GM18868 (cell line): ENCODE measurements at regions not wholly inside any gene's neighbourhood (a gene's known extent, or its start where the extent isn't known, plus 50 kb on each side); places are given as distances from the start of the nearest gene placed in this dataset.

ENCODE experiments used
- ATAC-seq: cut with Tn5 transposase; IDR thresholded peaks from one replicate; pipeline ENCODE4 v1.9.1; 2021; ENCODE audit warnings: mild to moderate bottlenecking, moderate library complexity; ENCODE audit not compliant: unreplicated experiment

DNA sequence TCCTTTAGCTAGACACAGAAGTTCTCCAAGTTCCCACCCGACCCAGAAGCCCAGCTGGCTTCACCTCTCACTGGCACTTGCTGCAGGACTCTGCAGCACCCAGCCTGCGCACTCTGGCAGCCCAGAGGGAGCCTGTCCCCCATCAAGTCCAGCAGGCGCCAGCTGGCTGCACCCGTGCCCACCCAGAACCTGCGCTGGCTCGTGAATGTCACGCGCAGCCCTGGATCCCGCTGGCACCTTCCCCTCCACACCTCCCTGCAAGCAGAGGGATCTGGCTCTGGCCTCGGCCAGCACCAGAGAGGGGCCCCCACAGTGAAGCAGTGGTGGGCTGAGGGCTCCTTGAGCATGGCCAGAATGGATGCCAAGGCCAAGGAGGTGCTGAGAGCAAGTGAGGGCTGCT, 187.6 kb upstream of the HAND2 start:
- no peak for ATAC-seq

DNA sequence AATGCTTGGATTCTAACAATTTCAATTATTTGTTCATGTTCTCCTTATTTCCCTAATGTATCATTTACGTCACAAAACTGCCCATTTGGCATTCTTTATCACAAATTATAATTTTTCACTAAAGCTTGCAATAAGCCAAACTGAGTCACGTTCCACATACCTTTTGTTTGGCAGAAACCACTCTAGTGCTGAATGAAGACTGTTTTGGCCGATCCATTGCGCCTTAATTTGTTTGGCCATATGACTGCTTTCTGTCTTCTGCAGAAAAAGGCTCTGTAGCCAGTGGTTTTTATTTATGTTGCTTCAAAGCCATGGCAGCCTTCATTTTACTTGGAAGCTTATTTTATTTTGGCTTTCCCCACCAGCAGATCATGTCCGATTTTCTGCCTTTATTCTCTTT, 184.4 kb upstream of the HAND2 start:
- ATAC-seq, result no peak

DNA sequence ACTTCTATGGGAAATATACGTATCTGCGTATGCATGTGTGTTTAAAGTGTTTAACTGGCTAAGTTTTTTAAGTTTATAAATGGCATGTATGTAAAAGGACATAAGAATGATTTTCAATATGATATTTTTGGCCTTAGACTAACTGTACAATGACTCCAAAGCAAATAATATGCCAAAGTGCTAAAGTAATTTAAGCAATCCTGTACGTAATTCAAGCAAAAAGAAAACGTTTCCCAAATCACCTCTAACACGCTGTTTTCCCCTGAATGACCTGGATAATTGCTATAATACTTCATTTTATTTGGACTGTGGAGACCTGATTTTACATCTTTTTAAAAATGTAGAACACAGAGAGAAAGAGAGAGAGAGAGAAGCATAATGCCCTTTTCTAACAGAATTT, 183.0 kb upstream of the HAND2 start:
- ATAC-seq, result no peak

DNA sequence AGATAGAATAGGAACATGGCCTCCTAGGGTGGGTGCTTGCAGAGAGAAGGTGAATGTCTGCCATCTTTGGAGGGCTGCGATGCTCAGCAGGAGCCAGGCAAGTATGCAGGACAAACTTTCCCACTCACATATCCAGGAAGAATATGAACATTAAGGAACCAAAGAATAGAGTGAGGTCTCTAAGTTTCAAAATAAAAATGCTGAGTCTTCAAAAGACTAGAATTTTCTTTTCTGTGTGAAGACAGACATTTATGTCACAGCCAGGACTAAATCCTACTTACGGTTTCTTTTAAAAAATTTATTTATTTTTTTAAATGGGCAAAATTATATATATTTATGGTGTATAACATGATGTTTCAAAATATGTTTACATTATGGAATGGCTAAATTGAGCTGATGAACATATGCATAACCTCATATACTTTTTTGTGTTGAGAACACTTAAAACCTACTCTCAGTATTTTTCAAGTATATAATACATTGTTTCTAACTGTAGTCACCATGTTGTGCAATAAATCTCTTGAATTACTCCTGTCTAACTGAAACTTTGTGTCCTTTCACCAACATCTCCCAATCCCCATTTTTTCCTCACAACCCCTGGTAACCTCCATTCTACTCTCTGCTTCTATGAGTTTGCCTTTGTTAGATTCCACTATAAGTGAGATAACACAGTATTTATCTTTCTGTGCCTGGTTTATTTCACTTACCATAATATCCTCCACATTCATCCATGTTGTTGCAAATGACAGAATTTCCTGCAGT, 177.8 kb upstream of the HAND2 start:
- ATAC-seq, result no peak

DNA sequence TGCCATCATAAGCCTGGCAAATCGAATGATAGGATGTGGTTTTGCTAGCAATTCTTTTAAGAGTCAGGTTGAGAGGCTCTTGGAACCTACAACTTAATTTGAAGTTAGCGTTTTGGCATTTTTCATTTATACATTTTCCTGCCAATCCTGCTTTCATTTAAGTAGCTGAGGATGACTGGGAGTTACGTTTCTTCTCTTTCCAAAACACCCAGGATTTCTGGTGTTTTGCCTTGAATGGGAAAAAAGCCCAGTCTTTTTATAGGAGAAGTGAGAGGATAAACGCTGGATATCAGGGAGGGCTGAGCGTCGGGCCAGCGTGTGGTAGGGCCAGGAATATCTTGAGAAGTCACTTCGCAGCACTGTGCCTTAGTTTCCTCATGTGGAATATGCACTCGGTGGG, 174.2 kb upstream of the HAND2 start:
- no peak for ATAC-seq

DNA sequence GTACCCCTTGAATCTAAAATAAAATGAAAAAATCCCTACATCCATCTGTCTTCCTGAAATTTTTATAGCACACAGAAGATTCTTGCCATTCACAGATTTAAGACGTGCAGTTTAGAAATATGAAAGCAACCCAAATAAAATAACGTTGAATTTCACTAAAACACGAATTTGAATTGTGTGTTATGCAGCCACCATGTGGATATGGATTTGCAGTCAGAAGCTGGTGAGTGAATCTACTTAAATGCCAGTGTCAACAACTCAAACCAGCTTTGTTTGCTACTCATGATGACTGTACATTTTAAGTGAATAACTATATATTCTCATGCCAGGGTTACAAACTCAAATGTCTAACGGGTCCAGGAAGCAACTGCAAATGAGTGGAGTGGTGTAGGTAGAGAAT, 173.0 kb upstream of the HAND2 start:
- no peak for ATAC-seq

DNA sequence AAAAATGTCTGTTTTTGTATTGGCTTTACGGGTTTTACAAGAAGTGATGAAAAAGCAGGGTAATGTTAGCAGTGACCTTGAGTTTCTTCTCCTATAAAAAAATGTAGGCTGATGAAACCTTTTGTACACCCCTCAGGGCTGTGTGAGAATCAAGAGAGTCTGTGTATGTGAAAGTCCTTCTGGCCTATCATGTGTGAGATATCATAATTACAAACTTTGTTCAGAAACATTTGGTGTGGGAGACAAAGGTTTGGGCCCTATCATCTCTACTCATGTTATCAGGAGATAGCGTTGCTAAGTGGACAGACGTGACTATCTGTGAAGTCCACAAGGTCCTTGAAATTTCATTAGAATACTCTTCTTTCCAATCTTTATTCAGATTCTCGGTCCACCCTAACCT, 170.6 kb upstream of the HAND2 start:
- ATAC-seq, result no peak

DNA sequence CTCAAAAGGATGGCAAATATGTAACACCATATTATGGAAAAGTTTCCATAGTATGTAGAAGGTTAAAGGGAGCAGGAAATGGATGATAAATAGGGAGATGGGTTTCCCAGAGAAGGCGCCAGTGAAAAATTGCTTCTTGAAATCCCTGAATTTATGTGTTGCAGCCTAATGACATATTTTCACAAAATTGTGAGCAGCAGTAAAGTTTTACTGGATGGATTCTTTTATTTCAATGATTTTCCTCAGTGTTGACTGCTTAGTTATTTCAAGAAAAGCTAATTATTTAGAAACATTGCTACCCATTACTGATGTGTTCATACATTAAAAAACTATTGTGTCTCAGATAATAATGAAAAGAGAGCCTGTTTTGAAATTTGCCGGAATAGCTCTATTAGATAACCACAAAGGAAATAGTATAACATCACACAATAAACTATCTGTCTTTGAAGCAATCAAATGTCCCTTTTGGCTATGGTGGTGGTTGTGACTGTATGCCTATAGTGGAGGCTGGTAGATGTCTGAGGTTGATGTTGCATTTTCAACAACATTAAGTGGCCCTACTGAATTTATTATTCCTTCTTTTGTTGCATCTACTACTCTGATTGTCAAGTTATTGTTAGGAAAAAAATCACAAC, 169.9 kb upstream of the HAND2 start:
- ATAC-seq, result no peak

DNA sequence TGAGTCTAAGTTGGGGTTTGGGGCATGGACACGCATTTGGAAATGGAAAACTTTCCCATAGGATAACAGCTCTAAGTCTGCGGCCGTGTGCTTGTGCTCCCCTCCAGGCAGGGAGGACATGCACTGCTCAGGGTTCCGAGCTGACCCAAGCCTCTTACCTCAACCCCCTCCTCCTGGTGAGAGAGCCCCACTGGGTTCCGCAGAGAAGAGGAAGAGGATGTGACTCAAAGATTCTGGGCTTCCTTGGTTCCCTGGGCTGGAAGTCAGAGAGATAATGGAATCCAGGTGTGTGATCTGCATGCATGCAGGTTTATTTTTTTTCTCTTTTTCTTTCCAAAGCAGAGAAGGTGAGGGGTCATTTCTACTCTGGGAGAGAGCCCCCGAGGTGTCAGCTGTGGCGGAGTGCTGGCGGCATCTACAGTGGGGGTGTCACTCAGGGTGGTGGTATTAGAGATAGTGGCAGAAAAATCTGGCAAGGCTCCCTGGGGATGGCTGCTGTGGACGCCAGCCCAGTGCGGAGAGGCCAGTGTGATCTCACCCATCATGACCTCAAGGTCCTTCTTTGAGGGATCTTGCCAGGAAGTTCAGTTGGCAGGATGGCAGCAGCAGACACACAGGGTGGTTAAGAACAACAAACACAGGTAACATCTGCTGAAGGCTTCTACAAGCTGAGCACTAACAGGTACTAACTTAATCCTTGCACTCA, 168.7 kb upstream of the HAND2 start:
- no peak for ATAC-seq

DNA sequence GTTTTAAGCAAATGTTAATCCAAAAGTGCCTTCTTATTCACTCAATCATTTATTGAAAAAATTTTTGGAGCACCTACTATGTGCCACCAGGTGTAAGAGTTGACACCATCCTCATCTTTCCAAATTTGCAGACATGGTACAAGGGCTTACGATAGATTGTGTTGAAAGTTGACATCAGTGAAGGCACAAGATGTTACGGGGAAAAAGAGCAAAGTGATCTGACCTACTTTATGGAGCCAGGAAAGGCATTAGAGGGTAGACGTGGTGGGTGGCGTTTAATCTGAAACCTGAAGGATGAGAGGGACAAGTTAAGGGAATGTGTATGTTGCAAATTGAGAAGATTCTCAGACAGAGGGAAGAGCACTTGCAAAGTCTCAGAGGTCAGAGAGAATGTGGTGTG, 167.8 kb upstream of the HAND2 start:
- no peak for ATAC-seq

DNA sequence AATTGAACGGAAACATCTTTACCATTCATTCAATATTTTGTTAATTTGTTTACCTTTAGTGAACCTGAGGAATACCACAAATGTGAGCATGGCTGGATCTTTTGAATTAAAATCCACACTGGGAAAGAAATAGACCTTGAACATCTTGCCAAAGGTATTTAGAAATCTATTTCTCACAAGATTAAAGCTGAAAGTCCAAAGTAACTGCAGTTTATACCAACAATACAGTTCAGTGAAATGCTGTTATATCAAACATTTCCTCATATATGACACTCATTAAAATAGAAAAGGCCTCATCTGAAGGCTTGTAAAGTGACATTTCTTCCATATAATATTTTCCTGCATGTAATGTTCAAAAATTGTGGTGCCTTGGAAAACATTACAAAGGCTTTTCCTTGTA, 166.5 kb upstream of the HAND2 start:
- ATAC-seq, result no peak

DNA sequence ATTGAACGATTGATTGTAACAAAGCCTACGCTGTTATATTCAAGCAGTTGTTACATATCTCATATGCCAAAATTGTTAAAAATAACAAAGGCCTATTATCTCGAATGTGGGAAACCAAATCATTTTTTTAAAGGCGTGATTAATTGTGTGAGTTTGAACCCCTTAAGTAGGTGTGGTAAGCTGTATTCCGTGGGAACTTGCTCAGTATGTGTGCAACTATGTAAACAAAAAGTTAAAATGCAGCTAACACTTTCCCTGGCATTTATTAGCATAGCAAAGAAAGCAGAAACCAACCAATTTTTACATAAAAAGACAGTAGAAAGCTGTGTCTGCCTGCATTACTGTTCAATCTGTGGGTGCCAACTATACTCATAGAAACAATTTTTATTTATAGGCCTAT, 166.0 kb upstream of the HAND2 start:
- no peak for ATAC-seq

DNA sequence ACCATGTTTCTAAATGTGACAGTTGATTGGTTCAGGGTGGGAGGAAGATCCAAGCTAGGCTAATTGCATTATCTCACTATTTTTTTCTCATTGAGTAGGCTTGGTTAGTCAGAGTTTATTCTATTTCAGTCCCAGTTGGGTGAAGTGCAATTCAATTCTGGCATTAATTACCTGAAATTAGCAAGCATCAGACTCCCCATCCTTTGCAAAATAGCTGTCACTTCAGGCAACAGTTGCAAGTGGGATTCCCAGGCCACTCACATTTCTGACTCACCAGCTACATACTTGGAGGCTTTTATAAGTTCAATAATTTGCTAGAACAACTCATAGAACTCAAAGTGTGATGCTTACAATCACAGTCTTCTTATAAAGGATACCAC, 155.8 kb upstream of the HAND2 start:
- ATAC-seq, result no peak

DNA sequence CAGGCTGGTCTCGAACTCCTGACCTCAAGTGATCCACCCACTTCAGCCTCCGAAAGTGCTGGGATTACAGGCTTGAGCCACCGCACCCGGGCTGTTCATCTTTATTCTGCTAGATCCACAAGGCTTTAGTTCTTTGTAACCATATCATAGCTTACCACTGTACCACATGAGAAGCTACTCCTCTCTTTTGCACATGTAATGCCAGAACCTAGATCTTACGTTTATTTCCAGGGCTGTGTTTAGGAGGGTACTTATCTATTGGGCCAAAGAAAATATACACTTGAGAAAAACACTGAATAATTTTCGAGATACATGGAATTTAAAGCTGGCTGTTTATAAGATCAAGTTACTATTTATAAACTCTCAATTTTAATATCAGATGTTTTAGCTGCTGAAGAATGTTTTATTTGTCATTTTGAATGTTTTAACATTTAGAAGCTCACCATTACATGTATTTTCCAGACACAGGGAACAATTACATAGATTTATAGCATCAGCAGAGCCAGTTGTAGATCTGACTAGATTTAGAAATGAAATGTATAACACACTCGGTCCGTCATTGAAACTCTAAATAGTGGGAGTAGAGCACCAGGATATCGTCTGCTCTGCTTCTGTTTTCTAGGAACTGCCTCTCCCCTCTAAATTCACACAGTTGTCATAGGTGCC, 155.3 kb upstream of the HAND2 start:
- ATAC-seq, result no peak

DNA sequence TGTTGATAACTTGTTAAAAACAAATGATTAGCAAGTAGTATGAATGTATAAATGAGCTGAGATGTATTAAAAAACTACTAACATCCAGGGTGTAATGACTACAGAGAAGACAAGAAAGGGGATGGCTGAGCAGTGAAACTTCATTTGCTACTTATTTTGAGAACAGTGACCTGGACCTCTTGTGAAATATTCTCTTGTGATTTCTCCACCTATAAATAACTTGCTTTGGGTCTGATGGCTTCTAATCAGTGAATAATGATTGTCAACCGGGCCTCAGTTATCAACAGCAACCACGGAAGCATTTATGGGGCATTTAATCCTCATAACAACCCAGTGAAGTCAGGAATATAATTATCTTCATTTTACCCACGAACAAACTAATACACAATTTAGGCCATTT, 154.2 kb upstream of the HAND2 start:
- ATAC-seq, result no peak

DNA sequence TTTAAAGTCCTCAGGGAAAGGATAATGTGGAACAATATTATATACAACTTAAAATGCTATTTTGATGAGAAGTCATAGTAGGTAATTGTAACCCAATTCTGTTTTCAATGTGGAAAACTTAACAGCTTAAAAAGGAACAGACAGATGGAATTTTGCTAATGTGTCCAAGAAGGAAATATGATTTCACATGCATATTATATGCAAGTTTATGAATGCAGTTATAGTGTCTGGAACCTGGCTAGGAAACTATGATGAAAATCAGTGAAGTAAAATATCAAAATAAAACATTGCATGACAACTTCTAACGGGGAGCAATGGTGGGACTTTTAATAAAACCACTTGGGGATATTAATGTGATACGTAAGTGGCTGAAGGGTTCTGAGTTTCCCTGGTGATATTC, 152.6 kb upstream of the HAND2 start:
- ATAC-seq, result no peak

DNA sequence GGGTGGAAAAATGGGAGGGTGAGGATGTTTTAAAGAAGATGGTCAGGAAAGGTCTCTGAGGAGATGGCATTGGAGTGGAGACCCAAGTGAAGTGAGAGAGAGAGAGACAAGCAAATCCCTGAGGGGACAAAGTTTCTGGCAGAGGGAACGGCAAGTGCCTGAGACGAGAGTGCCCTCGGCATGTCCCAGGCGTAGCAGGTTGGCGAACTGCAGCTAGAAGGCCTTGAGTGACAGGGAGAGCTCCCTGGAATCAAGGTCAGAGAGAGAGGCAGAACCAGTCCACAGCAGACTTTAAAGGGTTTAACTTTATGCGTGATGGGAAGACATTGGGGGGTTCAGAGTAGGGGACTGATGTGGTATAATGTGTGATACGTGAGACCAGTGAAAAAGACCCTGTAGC, 150.2 kb upstream of the HAND2 start:
- no peak for ATAC-seq

DNA sequence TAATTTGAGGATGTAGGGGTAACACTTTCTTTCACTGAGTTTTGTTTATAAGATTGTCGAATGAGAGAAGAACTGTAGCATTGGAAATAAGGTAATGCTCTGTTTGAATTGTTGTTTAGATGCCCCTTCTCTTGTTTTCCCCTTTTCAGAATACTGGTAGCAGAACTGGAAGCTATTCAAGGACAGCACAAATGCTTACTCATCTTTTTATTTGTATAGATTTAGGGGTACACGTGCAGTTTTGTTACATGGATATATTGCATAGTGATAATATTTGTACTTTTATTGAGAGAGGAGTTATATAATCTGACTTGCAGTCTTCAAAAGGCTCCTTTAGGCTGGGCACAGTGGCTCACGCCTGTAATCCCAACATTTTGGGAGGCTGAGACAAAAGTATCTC, 145.4 kb upstream of the HAND2 start:
- no peak for ATAC-seq

DNA sequence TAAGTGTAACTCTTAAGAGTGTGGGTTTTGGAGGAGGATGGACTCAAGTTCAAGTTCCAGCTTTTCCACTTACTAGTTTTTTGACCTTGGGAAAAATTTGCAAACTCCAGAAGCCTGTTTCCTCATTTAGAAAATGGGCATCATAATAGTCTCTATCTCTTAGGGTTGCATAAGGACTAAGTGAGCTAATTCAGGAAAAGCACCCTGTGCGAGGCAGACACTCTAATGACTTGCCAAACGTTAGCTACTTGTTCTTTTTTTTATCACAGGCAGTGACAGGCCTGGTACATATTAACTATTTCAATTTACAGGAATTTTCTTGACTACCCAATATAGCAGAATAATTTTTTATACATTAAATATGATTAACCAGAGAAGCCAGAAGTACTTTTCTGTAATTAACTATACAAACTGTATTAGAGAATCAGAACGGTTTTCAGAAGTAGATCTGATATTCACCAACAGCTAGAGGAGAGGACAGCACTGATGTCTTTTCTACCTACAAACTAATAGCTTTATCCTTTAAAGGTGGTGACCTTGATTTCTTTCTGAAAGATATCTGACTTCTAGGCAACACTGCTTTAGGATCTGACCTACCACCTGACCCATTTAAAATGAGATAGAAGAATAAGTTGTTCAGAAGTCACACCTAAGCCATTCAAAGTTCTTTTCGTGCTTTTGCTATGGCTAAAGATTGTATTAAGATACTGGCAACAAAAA, 139.6 kb upstream of the HAND2 start:
- ATAC-seq, result no peak

DNA sequence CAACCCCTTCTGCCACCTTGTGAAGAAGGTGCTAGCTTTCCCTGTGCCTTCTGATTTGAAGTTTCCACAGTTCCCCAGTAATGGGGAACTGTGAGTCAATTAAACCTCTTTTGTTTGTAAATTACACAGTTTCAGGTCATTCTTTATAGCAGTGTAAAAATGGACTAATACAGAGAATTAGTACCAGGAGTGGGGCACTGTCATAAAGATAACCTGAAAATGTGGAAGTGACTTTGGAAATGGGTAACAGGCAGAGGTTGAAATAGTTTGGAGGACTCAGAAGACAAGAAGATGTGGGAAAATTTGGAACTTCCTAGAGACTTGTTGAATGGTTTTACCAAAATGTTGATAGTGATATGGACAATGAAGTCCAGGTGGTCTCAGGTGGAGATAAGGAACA, 131.0 kb upstream of the HAND2 start:
- no peak for ATAC-seq

DNA sequence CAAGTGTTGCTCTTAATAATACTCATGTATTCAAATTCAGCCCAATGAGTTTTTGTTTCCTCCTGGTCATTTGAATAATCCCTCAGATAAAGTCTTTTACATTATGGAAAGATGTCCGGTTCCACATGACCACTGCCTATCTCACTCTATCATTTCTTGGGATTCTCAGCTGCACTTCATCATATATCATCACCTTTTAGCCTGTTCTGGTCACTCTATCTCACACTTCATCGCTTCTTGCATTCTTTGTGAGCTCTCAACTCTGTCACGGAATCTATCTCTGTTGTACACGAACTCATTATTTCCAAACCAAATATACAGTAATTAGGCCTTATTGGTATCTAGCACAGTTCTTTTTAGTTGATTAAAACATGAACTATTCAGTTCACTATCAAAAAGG, 126.9 kb upstream of the HAND2 start:
- no peak for ATAC-seq
